Hematopoietic multipotent progenitor cell treated with erythropoietin and hydrocortisone succinate and interleukin-3 and kit ligand, for 15 days (in vitro differentiated cells): ENCODE measurements at regions not wholly inside any gene's neighbourhood (a gene's known extent, or its start where the extent isn't known, plus 50 kb on each side); places are given as distances from the start of the nearest gene placed in this dataset.
A peak's percentile ranks its signal among the peaks of the same experiment; 100 is the strongest.

Experiments
- DNase-seq: peaks from one replicate; pipeline ENCODE4 v3.0.0-alpha.2; 2015; ENCODE audit warnings: low spot score

DNA sequence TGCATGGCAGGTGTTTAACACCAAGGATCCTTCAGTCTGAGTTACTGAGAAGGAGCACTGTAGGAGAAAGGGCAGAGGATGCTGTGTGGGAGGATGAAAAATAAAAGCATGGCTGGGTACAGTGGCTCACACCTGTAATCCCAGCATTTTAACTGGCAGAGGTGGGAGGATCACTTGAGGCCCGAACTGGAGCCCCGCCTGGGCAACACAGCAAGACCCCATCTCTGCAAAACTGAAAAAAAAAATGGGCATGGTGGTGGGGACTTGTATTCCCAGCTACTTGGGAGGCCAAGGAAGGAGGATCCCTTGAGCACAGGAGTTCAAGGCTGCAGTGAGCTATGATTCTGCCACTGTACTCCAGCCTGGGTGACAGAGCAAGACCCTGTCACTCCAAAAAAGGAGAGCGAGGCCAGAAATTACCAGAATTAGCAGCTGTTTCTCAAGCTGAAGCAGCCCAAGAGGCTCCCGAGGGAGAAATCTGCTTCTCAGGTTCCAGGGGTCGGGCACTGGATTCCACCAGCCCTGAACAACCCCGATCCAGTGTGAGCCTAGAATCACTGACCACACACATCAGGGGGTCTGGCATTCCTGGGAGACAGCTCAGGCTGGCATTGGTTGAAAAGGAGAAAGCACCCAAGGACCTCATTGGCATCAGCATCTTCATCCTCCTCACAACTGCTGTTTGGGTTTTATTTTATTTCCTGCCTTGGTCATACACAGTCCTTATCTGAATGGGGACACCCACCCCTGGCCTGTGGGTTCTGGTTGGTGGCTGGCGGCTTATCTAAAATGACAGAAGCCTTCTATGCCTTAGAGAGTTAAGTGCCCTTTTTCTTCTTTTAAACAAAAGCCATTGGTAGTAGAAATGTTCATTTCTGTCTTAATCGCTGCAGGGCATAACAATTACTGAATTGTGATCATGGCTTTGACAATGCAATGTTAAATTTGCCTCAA lies 66.3 kb upstream of the TRIM2 start:
- peak; percentile 83 for DNase-seq

DNA sequence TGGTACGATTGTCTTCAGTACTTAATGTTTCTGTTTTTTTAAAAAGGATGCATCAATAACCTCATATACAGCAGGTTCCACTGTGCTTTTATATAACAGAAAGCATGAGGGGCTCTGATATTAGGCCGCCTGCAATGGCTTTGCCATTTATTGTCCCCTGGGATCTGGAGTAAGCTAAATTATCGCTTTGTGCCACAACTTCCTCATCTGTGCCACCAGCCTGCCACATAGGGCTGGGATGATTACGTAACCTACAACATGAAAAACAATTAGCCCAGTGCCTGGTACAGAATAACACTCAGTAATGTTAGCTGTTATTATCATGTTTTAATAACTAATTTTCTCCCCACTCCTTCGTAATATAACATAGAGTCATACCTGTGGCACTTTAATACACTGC lies 65.5 kb upstream of the TRIM2 start:
- peak; percentile 63 for DNase-seq

DNA sequence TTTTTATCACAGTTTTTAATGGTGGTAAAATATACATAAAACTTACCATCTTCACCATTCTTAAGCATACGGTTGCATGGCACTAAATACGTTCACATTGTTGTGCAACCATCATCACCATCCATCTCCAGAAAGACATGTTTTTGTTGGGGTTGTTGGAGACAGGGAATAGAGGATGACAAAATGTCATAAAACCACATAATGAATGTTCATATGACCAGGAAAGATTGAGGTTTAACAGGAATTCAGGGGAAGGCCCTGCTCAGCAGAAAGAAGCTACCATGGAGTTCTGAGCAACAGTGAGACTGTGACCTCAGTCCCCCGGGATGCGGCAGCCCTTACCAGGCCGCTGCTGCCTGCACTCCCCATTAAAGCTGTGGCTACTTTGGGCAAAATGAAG lies 63.9 kb upstream of the TRIM2 start:
- DNase-seq = no peak

DNA sequence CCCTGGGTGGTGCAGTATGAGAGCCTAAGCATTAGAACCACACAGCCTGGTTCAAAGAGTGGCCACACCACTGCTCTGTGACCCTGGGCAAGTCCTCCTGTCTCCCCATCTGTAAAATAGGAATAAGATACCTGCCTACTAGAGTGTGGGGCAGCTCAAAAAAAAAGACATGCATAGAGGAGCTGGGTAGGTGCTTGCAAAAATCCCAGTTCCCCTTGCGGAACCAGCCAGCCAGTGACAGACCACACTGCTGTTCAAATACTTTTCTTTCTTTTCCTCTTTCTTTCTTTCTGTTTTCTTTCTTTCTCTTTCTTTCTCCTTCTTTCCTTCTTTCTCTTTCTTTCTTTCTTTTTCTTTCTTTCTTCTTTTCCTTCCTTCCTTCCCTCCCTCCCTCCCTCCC lies 63.0 kb upstream of the TRIM2 start:
- DNase-seq = no peak

DNA sequence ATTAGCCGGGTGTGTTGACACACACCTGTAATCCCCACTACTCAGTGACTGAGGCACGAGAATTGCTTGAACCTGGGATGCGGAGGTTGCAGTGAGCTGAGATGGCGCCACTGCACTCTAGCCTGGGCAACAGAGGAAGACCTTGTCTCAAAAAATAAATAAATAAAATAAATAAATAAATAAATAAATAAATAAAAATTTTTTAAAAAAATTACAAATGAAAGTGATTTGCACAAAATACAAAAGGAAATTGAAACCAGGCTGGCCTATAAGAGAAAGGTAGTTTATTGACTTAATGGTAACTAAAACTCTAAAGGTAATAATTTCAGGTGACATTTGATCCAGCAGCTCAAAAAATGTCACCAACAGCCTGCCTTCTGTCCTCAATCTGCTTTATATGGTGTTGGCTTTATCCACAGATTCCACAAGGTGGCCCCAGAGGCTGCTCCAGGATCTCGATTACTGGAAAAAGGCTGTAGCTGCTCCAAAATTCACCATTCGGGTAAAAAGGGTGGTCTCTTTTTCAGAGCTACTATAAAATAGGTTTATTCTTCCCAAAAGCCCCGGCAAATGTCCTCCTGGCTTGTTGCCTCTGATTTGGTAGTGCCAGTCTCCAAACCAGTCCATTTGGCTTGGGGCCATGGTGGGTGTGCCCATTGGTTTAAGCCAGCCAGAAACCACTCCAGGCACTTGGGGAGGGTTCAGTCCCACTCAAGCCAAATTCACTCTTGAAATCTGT lies 61.4 kb upstream of the TRIM2 start:
- DNase-seq = peak; percentile 76

DNA sequence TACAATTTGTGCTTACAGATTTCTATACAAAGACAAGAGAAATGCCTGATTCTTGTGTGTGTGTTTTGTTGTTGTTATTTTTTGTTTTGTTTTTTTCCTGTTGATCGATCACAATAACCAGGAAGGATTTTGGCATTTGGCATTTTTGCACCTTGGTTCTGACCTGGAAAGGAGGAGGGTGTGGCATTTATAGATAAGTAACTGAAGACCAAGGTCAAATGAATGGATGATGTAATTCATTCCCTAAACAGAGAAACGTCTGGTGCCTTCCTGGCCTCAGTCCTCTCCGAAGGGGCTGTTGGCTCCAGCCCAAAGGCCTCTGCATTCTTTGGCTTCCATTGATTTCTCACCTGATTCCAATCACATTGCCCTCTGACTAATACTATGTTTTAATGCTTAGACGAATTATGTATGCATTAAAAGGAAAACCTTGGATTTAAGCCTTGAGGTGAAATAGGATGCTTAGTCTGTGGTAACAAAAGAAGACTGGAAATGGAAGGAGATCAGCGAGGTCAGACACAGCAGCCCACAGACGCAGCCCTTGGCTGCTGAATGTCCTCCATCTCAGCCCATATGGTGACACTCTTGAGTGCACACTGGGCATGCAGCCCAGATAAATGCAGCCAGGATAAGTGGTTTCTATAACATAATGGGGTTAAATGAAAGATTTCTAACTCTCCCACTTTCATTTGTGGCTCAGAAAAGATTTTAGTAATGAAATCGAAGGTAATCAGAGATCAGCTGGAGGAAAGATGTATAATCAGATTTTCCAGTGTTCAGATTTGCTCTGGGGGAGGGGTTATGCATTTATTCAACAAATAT lies 60.5 kb upstream of the TRIM2 start:
- no peak for DNase-seq

DNA sequence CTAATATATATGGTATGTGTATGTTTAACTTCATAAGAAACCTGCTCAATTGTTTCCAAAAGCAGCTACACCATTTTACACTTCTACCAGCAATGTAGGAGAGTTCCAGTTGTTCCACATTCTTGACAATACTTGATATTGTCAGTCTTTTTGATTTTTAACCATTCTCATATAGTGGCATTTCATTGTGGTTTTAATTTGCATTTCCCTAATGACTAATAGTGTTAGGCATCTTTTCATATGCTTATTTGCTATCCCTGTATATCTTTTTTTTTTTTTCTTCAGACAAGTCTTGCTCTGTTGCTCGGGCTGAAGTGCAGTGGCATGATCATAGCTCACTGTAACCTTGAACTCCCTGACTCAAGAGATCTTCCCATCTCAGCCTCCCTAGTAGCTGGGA lies 58.2 kb upstream of the TRIM2 start:
- no peak for DNase-seq

DNA sequence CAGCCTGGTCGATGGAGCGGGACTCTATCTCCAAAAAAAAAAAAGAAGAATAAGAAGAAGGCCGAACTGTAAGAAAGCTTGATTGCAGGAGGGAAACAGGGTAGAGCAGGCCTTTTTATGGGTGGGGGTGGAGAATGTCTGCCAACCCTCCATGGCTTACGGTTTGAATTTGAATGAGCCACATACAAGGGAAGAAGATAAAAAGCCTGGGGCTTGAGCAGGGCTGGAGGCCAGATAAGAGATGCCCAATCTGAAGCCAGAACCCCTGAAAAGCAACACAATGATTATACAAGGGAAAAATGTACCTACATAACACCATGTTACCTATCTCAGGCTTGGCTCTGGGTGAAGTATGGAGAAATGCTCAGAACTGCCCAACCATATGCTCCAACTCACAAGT lies 57.3 kb upstream of the TRIM2 start:
- DNase-seq = no peak

DNA sequence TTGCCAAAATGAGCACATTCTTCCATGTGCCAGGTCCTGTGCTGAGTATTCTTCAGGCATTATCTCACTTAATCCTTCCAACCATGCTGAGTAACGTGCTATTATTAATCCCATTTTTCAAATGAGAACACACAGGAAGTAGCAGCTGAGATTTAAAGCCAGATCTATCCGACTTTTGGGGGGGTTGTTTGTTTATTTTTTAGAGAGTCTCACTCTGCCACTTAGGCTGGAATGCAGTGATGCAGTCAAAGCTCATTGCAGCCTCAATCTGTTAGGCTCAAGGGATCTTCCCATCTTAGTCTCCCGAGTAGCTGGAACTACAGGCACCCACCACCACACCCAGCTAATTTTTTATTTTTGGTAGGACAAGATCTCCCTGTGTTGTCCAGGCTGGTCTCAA lies 55.5 kb upstream of the TRIM2 start:
- DNase-seq = no peak

DNA sequence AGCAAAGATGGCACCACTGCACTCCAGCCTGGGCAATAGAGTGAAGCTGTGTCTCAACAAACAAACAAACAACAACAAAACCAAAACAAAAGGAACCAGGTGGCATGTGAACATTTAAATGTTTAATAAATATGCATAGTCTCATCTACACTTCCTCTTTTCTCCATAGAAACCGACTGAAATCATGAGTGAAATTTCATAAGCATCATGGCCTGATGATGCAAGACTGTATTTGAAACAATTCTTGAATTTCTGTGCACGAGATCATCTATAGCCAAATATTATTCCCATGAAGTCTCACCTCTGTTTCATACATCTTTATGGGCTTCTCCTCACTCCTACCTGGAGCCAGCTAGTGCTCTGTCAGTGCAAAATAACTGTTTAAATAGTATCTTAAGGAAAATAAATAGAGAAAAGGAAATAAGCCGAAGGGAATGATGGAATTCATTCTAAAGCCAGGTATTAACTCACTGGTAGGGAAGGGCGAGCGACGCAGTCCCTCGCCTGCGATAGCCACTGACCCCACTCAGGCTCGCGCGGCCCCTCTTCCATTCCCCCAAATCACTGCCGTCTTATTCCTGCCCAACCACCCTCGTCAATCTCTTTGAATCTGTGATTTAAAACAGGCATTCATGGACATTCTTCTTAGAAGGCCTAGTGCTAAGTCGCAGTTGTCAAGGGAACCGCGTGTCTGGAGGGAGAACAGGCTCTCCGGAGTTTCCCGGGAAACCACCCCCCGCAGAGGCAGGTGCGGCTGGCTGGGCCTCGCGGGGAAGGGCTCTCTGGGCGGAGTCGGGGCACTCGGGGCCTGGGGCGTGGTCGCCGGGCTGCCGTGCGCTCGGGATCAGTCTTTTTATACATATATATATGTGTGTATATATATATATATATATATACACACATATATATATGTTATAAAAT lies 52.4 kb upstream of the TRIM2 start:
- DNase-seq = no peak

DNA sequence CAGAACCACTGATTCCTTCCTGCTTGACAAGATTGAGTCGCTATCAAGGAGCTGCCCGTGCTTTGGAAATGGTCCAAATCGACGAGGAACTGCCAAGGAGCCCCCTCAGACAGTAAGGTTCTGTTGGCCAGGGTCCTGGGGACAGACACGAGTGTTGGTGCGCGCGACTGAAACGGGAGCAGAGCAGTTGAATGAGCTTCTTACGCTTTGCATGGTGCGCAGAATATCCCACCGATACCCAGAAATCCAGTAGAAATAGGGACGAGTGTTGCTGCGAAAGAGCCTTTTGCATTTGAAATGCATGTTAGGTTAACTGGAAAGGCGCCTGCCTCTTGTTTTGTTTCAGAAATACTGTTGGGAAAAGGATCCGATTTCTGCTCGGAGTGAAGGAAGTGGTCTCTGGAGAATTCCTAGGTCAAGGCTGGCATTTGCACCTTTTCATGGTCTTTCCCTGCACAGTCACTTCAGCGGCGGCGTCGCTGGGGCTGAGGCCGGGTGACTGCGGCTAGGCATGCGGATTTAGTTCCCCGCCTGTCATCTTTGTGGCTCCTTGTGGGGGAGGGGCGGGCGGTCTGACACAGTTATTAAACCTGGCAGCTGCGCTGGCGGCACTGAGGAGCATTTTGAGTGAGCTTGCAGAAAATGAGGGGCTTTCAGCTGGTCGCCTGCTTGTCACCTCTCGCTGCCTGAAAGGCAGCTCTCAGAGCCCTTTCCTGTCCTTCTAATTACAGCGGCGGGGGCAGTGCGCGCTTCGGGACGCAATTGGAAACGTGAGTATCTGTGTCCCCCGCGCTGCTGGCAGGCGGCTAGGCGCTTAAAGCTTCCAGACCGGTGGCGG lies 51.5 kb upstream of the TRIM2 start:
- DNase-seq = no peak

DNA sequence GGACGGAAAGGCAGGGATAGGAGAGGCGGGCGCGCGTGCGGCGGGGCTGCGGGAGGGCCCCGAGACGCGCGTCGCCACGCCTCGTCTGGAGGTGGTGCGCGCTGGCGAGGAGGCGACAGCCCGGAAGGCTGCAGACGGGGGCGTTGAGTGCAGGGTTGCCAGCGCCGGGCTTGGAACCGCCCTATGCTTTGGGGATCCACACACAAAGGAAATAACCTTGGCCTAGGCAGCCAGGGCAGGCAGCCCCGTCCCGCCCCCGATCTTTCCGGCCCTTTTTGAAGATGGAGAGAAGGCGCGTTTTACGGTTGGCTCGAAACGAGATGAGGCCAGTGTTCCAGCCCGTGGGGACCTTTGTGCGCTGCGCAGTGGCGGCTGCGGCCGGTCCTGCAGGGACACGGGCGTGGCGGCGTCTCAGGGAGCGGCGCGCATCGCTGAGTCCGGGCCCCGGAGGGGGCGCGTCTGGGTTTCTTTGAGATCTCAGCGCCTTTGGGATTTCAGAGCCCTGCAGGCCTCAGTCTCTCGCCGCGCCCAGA lies 50.8 kb upstream of the TRIM2 start:
- no peak for DNase-seq

DNA sequence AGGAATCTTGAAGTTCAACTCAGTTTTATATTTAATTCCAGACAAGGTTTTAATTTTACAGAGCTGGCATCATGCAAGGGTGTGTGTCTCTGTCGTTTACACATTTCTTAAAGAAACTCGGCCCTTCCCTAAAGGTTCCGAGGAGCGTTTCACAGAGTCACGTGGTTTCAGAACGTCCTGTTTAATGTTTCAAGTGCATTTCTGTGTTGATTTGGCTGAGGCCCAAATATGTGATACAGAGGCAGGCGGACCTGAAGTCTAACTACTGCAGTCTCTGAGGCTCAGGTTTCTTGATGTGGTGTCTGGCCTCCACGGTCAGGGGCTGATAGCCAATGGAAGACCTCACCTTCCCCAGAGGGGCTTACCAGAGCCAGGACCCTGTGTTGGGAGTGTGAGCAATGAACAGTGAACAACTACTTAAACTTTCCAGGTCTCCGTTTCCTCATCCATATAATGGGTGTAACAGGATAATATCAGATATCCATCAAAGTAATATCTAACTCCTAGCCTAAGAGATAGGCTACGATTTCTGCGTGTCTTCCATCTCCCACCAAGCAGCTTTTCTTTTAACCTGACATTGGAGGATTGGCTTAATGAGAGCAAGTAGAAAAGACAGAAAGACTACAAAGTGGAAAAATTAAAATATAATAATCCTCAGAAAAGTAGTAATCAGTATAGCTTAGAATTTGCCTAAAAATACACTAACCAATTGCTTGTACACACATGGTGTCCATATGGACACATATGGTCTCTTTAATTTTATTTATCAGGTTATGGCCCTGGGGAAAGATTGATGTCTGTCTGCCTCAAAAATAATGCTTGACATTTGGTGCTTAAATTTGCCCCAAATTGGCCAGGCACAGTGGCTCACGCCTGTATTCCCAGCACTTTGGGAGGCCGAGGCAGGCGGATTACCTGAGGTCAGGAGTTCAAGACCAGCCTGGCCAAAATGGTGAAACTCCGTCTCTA lies 50.0 kb upstream of the TRIM2 start:
- no peak for DNase-seq
